Testis (tissue), 2 donors: ENCODE measurements at regions not wholly inside any gene's neighbourhood (a gene's known extent, or its start where the extent isn't known, plus 50 kb on each side); places are given as distances from the start of the nearest gene placed in this dataset.

ENCODE experiments used
- DNase-seq: peaks from one replicate; pipeline ENCODE4 v3.0.0-alpha.2; 2019
- H3K27ac ChIP-seq, 2 donors: fragments of 200-600 bp; sonication (generic); one replicate each; pipeline ENCODE4 v1.5.1; 2019
- H3K27me3 ChIP-seq: fragments of 200-600 bp; sonication (generic); one replicate; pipeline ENCODE4 v1.5.1; 2019
- H3K36me3 ChIP-seq: fragments of 200-600 bp; sonication (generic); one replicate; pipeline ENCODE4 v1.5.1; 2017; ENCODE audit warnings: low read depth; ENCODE audit errors: missing control alignments
- H3K4me1 ChIP-seq: fragments of 200-600 bp; sonication (generic); one replicate; pipeline ENCODE4 v1.5.1; 2019
- H3K4me3 ChIP-seq, 2 donors: fragments of 200-600 bp; sonication (generic); one replicate each; pipeline ENCODE4 v1.5.1; 2017 to 2019
- H3K9me3 ChIP-seq: fragments of 200-600 bp; sonication (generic); one replicate; pipeline ENCODE4 v1.5.1; 2017
- POLR2A ChIP-seq: fragments of 450-650 bp; IDR thresholded peaks from one replicate; pipeline ENCODE4 v1.6.1; 2017; ENCODE audit warnings: antibody characterized with exemption, mild to moderate bottlenecking, moderate library complexity
- WGBS, 2 donors: methylation state at CpG; one replicate each; pipeline ENCODE4 v1.1.5; 2018; 5-methylcytosine and 5-hydroxymethylcytosine counted together
- intact Hi-C: fragments of 100-400 bp; cut with DNase I; formaldehyde crosslinking; loops from one replicate; pipeline ENCODE4 v1.15.1; 2023; ENCODE audit warnings: low total_unique reads
- TF ChIP-seq, protein P1 (sequence below), 3 experiments: fragments of 450-650 bp in 2 of 3; fragments of 200-600 bp in 1 of 3; sonication (generic) in 1 of 3; IDR thresholded peaks; one replicate each; pipeline ENCODE4 v1.5.1; 2016 to 2019; ENCODE audit warnings: antibody characterized with exemption in 3 of 3, mild to moderate bottlenecking in 2 of 3, moderate library complexity in 1 of 3

GRCh38 chr3:194225418-194225812, 89.5 kb downstream of the HES1 start:
- no peak overlapping the region for H3K4me3 ChIP-seq
- no peak for DNase-seq
- H3K4me1 ChIP-seq = peaks cover 16% of the 10 kb centered on the region
- H3K36me3 ChIP-seq = no peaks in the 10 kb centered on the region
- no peaks in the 10 kb centered on the region for H3K27me3 ChIP-seq
- no peak overlapping the region for H3K27ac ChIP-seq
- WGBS, 2 donors = 91% methylated on average over 4 to 5 of the region's 5 CpGs
- intact Hi-C loops = no loop called here
- TF ChIP-seq POLR2A = no peak
- TF ChIP-seq, protein P1, sequence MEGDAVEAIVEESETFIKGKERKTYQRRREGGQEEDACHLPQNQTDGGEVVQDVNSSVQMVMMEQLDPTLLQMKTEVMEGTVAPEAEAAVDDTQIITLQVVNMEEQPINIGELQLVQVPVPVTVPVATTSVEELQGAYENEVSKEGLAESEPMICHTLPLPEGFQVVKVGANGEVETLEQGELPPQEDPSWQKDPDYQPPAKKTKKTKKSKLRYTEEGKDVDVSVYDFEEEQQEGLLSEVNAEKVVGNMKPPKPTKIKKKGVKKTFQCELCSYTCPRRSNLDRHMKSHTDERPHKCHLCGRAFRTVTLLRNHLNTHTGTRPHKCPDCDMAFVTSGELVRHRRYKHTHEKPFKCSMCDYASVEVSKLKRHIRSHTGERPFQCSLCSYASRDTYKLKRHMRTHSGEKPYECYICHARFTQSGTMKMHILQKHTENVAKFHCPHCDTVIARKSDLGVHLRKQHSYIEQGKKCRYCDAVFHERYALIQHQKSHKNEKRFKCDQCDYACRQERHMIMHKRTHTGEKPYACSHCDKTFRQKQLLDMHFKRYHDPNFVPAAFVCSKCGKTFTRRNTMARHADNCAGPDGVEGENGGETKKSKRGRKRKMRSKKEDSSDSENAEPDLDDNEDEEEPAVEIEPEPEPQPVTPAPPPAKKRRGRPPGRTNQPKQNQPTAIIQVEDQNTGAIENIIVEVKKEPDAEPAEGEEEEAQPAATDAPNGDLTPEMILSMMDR (IDR thresholded peaks at IDR 0.05) = no peak
- H3K9me3 ChIP-seq = no peaks in the 10 kb centered on the region

DNA sequence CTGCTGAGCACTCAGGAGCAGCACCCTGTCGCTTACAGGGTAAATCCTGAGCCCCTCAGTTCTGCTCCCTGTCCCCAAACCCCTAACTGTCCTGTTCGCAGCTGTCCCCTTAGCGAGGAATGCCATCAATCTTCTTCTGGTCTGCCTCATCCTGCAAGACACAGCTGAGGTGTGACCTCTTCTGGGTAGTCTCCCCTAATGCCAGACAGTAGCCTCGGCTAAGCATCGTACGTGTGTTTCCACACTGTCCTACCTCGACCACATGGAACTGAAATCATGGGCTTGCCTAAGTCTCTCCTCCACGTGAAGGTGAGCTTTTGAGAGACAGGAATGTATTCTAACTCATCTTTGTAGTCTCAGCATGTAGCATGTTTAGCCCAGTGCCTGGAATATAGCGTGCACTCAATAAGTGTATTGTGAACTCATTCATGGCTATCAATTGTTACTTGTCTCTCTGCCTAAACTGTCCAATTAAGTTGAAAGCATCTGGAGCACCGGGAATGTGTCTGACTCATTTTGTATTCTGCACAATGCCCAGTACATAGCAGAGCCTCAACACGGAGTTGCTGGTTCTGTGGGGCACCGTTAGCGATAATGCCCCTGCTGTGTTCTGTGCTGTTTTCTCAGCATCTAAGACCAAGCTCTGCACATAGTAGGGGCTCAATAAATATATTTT, 90.2 kb downstream of the HES1 start:
- intact Hi-C loops = no loop called here
- Histone ChIP-seq H3K4me3 (no peak overlapping the region), H3K9me3 (no peaks in the 10 kb centered on the region), H3K4me1 (peaks cover 16% of the 10 kb centered on the region), H3K27me3 (no peaks in the 10 kb centered on the region), H3K36me3 (no peaks in the 10 kb centered on the region), H3K27ac (no peak overlapping the region)
- TF ChIP-seq, protein P1 (IDR thresholded peaks at IDR 0.05) = no peak
- TF ChIP-seq POLR2A = no peak
- no peak for DNase-seq
- 80 to 81% methylated on average over 12 of the region's 13 CpGs for WGBS, 2 donors

DNA sequence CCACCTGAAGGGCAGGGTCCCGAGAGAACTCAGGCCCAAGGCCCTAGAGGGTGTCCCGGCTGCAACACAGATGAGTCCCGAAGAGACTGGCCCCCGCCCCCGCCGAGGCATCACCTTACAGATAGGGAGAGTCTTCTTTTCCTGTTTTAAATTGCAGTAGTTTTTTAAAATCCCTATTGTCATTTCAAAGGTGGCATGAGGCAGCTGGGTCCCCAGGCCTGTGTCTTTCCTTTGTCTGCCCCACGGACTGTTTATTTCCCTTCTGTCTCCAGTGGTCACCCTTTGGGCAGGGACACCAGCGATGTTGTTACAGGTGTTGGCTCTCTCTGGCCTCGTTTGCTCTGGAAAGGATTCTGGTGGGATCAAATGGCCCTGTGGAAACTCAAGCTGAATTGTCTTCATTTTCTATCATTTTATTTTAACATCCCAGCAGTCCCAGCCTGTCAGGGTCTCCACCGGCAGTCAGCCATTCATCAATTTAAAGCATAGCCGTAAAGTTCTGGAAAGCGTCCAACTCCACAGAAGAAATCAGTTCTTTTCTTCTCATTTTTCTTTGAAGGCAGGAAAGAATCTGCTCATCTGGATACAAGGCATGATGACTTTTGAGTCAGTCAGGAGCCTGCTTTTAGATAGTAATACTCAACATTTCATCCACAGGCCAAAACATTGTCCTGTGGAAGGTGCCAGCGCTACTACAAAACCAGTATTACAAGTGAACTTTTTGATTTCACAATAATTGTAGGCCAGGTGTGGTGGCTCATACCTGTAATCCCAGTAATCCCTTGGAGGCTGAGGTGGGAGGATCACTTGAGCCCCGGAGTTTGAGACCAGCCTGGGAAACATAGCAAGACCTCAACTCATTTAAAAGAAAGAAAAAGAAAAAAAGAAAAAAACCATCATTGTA, 96.2 kb downstream of the HES1 start:
- Histone ChIP-seq H3K27ac (no peak overlapping the region), H3K4me1 (no peaks in the 10 kb centered on the region), H3K27me3 (no peaks in the 10 kb centered on the region), H3K9me3 (no peaks in the 10 kb centered on the region), H3K36me3 (no peaks in the 10 kb centered on the region), H3K4me3 (no peak overlapping the region)
- WGBS, 2 donors = 77 to 81% methylated on average over 9 to 14 of the region's 14 CpGs
- DNase-seq = no peak
- intact Hi-C loops = no loop called here
- no peak for TF ChIP-seq POLR2A
- TF ChIP-seq, protein P1 (IDR thresholded peaks at IDR 0.05) = no peak

- TF ChIP-seq, protein P1 (IDR thresholded peaks at IDR 0.05) = no peak
- TF ChIP-seq POLR2A = no peak
- DNase-seq = no peak
- no peaks in the 10 kb centered on the region for H3K36me3 ChIP-seq
- no peaks in the 10 kb centered on the region for H3K9me3 ChIP-seq
- intact Hi-C loops = no loop called here
- no peak overlapping the region for H3K4me3 ChIP-seq
- H3K27ac ChIP-seq = no peak overlapping the region
- no peaks in the 10 kb centered on the region for H3K4me1 ChIP-seq
- no peaks in the 10 kb centered on the region for H3K27me3 ChIP-seq
- WGBS, 2 donors = 94 to 97% methylated on average over 1 of the region's 1 CpG
Measured at GRCh38 chr3:194233150-194233549, 97.2 kb downstream of the HES1 start.
